ENCODE measurements at regions not wholly inside any gene's neighbourhood (a gene's known extent, or its start where the extent isn't known, plus 50 kb on each side); places are given as distances from the start of the nearest gene placed in this dataset.

DNA sequence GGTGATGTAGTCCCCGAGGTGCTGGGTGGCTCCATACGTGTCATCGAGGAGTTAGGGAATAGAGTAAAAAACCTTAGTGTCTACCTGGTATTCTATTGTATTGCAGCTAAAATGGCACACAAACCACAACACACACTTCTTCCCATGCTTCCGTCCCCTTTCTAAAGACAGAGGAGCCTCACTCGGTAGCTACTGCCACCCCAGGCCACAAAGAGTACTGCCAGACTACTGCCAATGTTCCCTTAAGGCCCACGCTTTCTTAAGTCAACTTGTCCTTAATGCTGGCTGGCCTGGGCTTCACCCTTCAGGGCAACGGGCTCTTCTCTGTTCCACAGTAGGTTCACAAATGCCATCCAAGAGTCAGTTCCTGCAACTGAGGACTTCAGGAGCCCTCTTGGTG, 673.0 kb downstream of the ELAVL2 start:
- no peaks in the 10 kb centered on the region for H3K36me3 ChIP-seq (ENCODE audit: control insufficient read depth, insufficient read depth, low read length)
- 88% methylated on average over 5 of the region's 7 CpGs for WGBS (ENCODE audit: insufficient coverage)
- TF ChIP-seq, protein P1, sequence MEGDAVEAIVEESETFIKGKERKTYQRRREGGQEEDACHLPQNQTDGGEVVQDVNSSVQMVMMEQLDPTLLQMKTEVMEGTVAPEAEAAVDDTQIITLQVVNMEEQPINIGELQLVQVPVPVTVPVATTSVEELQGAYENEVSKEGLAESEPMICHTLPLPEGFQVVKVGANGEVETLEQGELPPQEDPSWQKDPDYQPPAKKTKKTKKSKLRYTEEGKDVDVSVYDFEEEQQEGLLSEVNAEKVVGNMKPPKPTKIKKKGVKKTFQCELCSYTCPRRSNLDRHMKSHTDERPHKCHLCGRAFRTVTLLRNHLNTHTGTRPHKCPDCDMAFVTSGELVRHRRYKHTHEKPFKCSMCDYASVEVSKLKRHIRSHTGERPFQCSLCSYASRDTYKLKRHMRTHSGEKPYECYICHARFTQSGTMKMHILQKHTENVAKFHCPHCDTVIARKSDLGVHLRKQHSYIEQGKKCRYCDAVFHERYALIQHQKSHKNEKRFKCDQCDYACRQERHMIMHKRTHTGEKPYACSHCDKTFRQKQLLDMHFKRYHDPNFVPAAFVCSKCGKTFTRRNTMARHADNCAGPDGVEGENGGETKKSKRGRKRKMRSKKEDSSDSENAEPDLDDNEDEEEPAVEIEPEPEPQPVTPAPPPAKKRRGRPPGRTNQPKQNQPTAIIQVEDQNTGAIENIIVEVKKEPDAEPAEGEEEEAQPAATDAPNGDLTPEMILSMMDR (IDR thresholded peaks at IDR 0.05) = no peak
- no peak overlapping the region for H3K27ac ChIP-seq (ENCODE audit: low read length)
- intact Hi-C loops (cut with micrococcal nuclease) = no loop called here
- Mint-ChIP-seq H3K27ac (no peak overlapping the region), H3K4me3 (no peak overlapping the region), H3K9me3 (peaks cover 14 to 21% of the 10 kb centered on the region in 2 donors), H3K27me3 (ENCODE audit: low read depth in 2 of 2) (no peaks in the 10 kb centered on the region), H3K36me3 (peaks cover 14% of the 10 kb centered on the region), H3K4me1 (no peaks in the 10 kb centered on the region)
- ATAC-seq (no peak), DNase-seq (no peak)
- peaks cover 8% of the 10 kb centered on the region for H3K9me3 ChIP-seq (ENCODE audit: control insufficient read depth, insufficient read depth, low read length)
- no peak overlapping the region for H3K4me3 ChIP-seq (ENCODE audit: low read length)
- no peaks in the 10 kb centered on the region for H3K27me3 ChIP-seq (ENCODE audit: control insufficient read depth, insufficient read depth, low read length)
- no peaks in the 10 kb centered on the region for H3K4me1 ChIP-seq (ENCODE audit: control insufficient read depth, insufficient read depth, low read length)

- TF ChIP-seq, protein P1 (IDR thresholded peaks at IDR 0.05) = no peak
- Mint-ChIP-seq H3K4me1 (no peaks in the 10 kb centered on the region), H3K27ac (no peak overlapping the region), H3K4me3 (no peak overlapping the region), H3K9me3 (peaks cover 15 to 24% of the 10 kb centered on the region in 2 donors), H3K36me3 (peaks cover 28% of the 10 kb centered on the region), H3K27me3 (ENCODE audit: low read depth in 2 of 2) (no peaks in the 10 kb centered on the region)
- no peak overlapping the region for H3K27ac ChIP-seq (ENCODE audit: low read length)
- ATAC-seq = no peak
- no peak overlapping the region for H3K4me3 ChIP-seq (ENCODE audit: low read length)
- H3K27me3 ChIP-seq (ENCODE audit: control insufficient read depth, insufficient read depth, low read length) = no peaks in the 10 kb centered on the region
- no peaks in the 10 kb centered on the region for H3K36me3 ChIP-seq (ENCODE audit: control insufficient read depth, insufficient read depth, low read length)
- intact Hi-C loops (cut with micrococcal nuclease) = no loop called here
- no peak for DNase-seq
- 84% methylated on average over 2 of the region's 2 CpGs for WGBS (ENCODE audit: insufficient coverage)
- H3K9me3 ChIP-seq (ENCODE audit: control insufficient read depth, insufficient read depth, low read length) = peaks cover 19% of the 10 kb centered on the region
- no peaks in the 10 kb centered on the region for H3K4me1 ChIP-seq (ENCODE audit: control insufficient read depth, insufficient read depth, low read length)
Measured at GRCh38 chr9:23160491-23160890, 665.5 kb downstream of the ELAVL2 start.

- Histone ChIP-seq H3K36me3 (ENCODE audit: control insufficient read depth, insufficient read depth, low read length) (no peaks in the 10 kb centered on the region), H3K4me1 (ENCODE audit: control insufficient read depth, insufficient read depth, low read length) (no peaks in the 10 kb centered on the region), H3K4me3 (ENCODE audit: low read length) (no peak overlapping the region), H3K27ac (ENCODE audit: low read length) (no peak overlapping the region), H3K27me3 (ENCODE audit: control insufficient read depth, insufficient read depth, low read length) (no peaks in the 10 kb centered on the region), H3K9me3 (ENCODE audit: control insufficient read depth, insufficient read depth, low read length) (peaks cover 19% of the 10 kb centered on the region)
- Mint-ChIP-seq H3K27ac (no peak overlapping the region), H3K36me3 (peaks cover 28% of the 10 kb centered on the region), H3K9me3 (peaks cover 18 to 28% of the 10 kb centered on the region in 2 donors), H3K4me1 (no peaks in the 10 kb centered on the region), H3K4me3 (no peak overlapping the region), H3K27me3 (ENCODE audit: low read depth in 2 of 2) (no peaks in the 10 kb centered on the region)
- WGBS (ENCODE audit: insufficient coverage) = 92% methylated on average over 1 of the region's 1 CpG
- intact Hi-C loops (cut with micrococcal nuclease) = no loop called here
- TF ChIP-seq, protein P1 (IDR thresholded peaks at IDR 0.05) = no peak
- ATAC-seq (no peak), DNase-seq (no peak)
Measured at GRCh38 chr9:23160952-23161469, 665.0 kb downstream of the ELAVL2 start.

- H3K4me3 ChIP-seq (ENCODE audit: low read length) = no peak overlapping the region
- WGBS (ENCODE audit: insufficient coverage) = 97% methylated on average over 3 of the region's 3 CpGs
- Mint-ChIP-seq H3K27me3 (ENCODE audit: low read depth in 2 of 2) (no peaks in the 10 kb centered on the region), H3K9me3 (peaks cover 23 to 35% of the 10 kb centered on the region in 2 donors), H3K27ac (no peak overlapping the region), H3K4me1 (no peaks in the 10 kb centered on the region), H3K36me3 (peaks cover 28% of the 10 kb centered on the region), H3K4me3 (no peak overlapping the region)
- TF ChIP-seq, protein P1 (IDR thresholded peaks at IDR 0.05) = no peak
- ATAC-seq (no peak), DNase-seq (no peak)
- no peak overlapping the region for H3K27ac ChIP-seq (ENCODE audit: low read length)
- no peaks in the 10 kb centered on the region for H3K36me3 ChIP-seq (ENCODE audit: control insufficient read depth, insufficient read depth, low read length)
- intact Hi-C loops (cut with micrococcal nuclease) = no loop called here
- H3K9me3 ChIP-seq (ENCODE audit: control insufficient read depth, insufficient read depth, low read length) = peaks cover 19% of the 10 kb centered on the region
- H3K27me3 ChIP-seq (ENCODE audit: control insufficient read depth, insufficient read depth, low read length) = no peaks in the 10 kb centered on the region
- no peaks in the 10 kb centered on the region for H3K4me1 ChIP-seq (ENCODE audit: control insufficient read depth, insufficient read depth, low read length)
Measured at GRCh38 chr9:23162789-23163188, 663.3 kb downstream of the ELAVL2 start.
